Islet of Langerhans (tissue), 1 donor: ENCODE measurements at regions not wholly inside any gene's neighbourhood (a gene's known extent, or its start where the extent isn't known, plus 50 kb on each side); places are given as distances from the start of the nearest gene placed in this dataset.
"Not testable (repeated sequence)": the region's sequence is repeated elsewhere in the genome, so short reads cannot be mapped to it uniquely, and the experiment has no call there.

Experiments used
- FAIRE-seq: peaks from one replicate; lab custom pipeline; 2011; peaks lifted over from hg19 to GRCh38; lab: Jason Lieb, UNC

GRCh38 chr10:7108141-7108540, 302.7 kb downstream of the SFMBT2 start:
- no peak for FAIRE-seq

GRCh38 chr10:7107285-7107684, 303.5 kb downstream of the SFMBT2 start:
- FAIRE-seq = no peak

GRCh38 chr10:7104379-7104778, 306.5 kb downstream of the SFMBT2 start:
- FAIRE-seq = not testable (repeated sequence)

GRCh38 chr10:7102557-7103349, 308.1 kb downstream of the SFMBT2 start:
- FAIRE-seq = no peak

DNA sequence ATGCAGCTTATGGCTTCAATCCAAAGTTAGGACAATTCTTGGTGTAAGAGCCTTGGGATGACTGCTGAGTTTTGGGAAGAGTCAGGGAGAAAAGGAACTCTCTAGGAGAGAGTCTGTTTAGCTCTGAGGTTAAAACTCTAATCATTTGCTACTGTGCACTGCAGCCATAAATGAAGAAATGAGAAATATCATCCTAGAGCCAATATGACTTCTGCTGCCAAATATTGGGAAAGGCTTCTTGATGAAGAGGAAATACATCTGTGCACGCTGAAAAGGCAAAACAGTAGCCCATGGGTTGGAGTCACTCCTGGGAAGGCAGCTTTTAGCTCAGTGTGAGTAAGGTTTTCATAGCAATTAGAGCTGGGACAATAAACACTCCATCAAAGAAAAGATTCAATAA, 308.8 kb downstream of the SFMBT2 start:
- FAIRE-seq = no peak

GRCh38 chr10:7101451-7101850, 309.4 kb downstream of the SFMBT2 start:
- no peak for FAIRE-seq

DNA sequence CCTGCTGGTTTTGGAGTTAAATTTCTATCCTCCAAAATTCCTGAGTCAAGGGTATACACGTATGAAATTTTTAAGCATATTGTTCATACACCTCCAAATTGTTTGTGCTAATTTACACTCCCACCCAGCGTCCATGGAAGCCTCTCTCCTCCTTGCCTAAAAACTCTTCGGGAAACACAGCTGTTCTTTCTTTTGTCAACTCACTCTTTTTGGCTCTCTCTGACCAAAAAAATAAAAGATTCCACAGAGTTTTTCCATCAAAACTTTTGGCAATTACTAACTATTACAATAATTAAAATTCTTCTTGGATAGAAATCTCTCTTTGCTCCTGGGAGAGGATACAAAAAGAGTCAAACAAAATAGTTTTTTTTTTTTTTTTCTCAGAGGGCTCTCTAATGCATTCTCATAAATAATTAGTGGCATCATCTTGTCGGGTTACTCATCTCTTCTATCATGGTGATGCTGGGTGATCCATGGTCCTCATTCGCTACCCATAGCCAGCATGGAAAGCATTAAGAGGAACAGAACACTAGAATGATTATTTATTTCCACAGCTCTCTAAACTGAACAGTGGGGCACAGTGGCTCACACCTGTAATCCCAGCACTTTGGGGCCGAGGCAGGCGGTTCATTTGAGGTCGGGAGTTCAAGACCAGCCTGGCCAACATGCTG, 310.7 kb downstream of the SFMBT2 start:
- no peak for FAIRE-seq

DNA sequence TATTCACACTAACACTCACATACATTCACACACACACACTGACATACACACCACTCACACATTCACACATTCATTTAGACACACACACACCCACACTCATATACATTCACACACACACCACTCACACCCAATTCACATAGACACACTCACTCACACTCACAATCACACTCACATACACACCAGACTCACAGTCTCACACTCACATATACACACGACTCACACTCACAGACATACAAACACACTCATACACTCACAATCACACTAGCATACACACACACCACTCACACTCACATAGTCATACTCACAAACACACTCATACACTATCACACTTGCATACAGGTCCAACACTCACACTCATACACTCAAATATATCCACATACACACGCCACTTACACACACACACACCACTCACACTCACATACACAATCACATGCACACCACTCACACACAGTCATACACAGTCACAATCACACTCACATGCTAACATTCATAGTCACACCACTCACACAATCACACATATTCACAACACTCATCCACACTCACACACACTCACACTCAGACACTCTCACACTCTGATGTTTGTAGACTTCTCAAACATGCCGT, 312.6 kb downstream of the SFMBT2 start:
- no peak for FAIRE-seq

DNA sequence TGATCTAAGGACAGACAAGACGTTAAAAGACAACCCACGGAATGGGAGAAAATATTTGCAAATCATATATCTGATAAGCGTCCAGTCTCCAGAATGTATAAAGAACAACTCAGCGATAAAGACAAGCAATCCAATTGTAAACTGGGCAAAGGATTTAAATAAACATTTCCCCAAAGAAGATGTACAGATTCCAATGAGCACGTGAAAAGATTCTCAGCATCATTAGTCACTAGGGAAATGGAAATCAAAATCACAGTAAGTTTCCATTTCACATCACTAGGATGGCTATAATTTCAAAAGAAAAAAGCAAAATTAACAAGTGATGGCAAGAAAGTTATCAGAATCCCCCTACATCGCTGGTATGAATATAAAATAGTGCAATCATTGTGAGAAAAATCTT, 316.1 kb downstream of the SFMBT2 start:
- FAIRE-seq = no peak

GRCh38 chr10:7093368-7093767, 317.5 kb downstream of the SFMBT2 start:
- FAIRE-seq = no peak

DNA sequence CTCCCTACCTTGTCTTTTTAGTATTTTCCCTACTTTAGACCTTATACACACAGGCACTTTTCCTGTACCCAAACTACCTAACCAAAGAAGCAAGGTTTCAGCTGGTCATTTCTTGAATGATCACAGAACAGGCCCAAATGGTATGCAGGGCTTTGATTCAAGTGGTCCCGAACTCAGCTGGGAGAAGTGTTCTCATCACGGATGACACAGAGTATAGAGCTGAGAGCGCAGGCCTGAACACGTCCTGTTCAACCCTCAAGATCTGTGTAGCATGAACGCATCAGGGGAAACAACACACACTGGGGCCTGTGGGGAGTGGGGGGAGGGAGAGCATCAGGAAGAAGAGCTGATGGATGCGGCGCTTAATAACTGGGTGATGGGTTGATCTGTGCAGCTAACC, 318.2 kb downstream of the SFMBT2 start:
- no peak for FAIRE-seq

GRCh38 chr10:7090529-7090928, 320.3 kb downstream of the SFMBT2 start:
- peak; percentile 24 for FAIRE-seq

DNA sequence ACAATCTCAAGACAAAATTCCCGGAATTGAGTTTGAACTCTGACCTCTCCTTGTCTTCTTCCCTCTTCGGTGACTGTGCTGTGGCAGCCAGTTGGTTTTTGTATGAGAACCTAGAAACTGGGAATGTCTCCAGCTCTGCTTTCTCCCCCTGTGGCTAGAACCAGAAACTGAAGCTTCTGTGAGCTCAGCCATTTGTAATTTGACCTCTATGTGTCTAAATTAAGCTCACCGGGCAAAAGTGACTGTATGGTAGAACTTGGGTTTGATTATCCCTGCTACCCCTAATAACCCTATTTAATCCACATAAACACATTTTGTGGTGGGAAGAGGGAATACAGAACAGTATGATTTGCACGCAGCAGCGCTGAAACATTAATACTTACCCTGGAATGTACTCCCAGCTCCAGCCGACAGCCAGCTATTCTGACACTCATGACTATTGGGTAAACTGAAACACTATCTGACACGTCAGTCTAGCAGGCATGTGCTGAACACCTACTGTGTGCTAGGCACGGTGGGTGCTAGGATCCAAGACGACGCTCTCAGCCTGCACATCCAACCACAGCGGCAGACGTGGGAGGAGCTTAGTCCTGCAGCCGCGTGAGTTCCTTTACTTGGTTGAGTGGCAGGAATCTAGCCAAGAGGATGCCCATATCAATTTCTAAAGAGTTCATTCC, 324.8 kb downstream of the SFMBT2 start:
- FAIRE-seq = no peak

- FAIRE-seq = no peak
These were observed 325.5 kb downstream of the SFMBT2 start for GRCh38 chr10:7085147-7085912.

DNA sequence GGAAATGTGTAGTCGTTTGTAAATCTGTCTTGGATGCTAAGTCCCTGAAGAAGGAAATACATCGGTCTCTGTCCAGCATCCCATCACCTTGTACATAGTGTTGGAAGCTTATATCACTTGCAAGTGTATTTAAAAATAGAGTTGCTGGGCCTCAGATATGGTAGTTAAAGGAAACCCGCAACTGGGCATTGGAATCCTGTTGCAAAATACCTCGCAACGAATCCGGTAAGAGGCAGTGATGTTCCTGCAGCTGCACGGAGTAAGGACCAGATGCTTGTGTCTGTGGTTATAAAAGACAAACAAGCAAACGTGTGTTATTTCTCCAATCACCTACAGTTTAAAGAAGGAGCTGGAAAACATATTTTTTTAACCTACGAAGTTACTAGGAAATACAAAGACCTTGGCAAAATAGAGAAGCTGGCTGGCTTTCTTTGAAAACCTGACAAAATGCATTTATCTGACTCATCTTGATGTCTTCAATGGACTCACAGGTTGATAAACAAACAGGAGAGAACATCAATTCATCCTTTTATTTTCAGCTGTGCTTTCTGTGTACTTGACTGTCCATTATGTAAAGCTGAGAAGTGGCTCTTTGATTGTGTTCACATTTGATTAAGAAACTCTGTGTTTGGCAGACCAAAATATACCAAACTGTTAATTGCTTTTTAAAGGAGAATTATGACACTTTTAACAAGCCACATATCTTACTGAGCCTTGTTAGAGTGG, 326.4 kb downstream of the SFMBT2 start:
- FAIRE-seq = peak; percentile 64

DNA sequence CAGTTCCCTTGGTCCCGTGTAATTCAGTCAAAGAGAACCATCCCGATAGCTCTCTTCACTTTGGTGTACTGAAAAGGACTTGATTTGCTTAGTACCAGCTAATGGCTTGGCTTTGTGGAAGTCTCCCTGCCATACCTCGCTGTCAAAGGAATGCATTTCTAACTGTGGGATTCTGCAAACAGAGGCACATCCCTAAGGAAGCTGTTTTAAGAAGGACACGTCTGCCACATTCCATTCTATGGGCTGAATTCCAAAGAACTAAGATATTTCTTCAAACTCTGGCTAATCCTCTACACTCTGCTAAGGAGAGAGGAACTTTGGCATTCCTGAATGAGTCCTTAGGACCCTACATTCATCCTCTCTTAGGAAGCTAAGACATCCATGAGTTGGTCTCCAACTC, 327.9 kb downstream of the SFMBT2 start:
- no peak for FAIRE-seq

DNA sequence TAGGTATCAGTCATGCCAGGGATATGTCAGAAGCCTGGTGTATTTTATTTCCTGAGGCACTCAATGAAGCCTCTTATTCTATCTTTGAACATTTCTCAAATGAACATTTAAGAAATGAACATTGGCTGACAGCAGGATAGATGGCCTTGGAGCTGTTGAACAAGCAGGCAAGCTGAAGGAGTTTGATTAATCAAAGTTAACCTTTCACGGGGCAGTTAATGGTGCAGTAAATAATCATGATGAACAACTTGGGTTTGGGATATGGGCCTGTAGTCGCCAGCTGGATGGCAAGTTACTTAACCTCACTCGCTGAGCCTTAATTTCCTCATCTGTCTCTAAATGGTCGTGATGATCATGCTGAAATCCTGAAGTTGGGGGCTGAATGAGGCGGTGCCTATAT, 333.0 kb downstream of the SFMBT2 start:
- no peak for FAIRE-seq

DNA sequence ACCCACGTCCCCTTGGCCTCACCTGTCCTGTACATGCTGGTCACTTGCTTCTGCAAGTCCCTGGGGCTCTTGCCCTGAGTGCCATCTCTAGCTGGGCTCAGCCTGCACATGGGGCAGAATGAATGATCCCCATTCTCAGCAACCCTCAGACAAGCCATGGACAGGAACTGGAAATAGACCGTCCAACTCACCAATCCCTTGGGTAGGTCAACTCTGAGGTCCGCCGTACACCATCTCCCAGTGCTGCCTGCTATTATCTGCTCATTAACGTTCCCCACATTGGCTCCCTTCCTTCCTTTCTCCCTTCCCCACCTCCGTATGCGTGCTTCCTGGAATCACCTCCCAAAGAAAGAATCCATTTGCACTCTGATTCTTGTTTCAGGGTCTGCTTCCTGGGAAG, 335.0 kb downstream of the SFMBT2 start:
- no peak for FAIRE-seq

GRCh38 chr10:7075110-7075509, 335.7 kb downstream of the SFMBT2 start:
- FAIRE-seq = no peak

GRCh38 chr10:7071421-7071820, 339.4 kb downstream of the SFMBT2 start:
- no peak for FAIRE-seq

GRCh38 chr10:7070950-7071349, 339.9 kb downstream of the SFMBT2 start:
- no peak for FAIRE-seq

DNA sequence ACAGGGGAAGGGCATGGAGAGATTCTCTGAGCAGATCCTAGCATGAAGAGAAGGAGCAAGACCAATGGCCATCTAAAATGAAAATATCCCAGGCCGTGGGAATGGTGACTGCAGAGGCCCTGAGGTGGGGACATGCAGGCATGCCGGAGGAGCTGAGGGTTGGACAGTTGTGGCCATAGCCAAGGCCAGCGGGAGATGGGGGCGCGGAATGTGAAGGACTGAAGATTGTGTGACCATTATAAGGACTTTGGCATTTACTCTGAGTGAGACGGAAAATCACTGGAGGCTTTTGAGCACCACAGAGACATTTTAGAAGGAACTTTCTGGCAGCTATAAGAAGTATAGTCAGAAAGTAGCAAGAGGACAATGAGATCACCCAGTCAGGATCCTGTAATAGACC, 341.1 kb downstream of the SFMBT2 start:
- FAIRE-seq = no peak
